Stomach (tissue), 8 donors: ENCODE measurements at regions not wholly inside any gene's neighbourhood (a gene's known extent, or its start where the extent isn't known, plus 50 kb on each side); places are given as distances from the start of the nearest gene placed in this dataset.

Source experiments
- DNase-seq, 2 donors: peaks; one replicate each; pipeline versions ENCODE4 v3.0.0 to v3.0.0-alpha.2; 2013 to 2019
- H3K27ac ChIP-seq, 5 donors: fragments of 200-600 bp in 4 of 5; sonication (generic) in 4 of 5; one replicate each; pipeline ENCODE4 v1.5.1; 2013 to 2019; ENCODE audit warnings: mild to moderate bottlenecking in 1 of 5, moderate library complexity in 1 of 5
- H3K27me3 ChIP-seq, 3 donors: fragments of 200-600 bp; sonication (generic); one replicate each; pipeline ENCODE4 v1.5.1; 2017 to 2019; ENCODE audit warnings: mixed run types in 1 of 3
- H3K36me3 ChIP-seq, 4 donors: fragments of 200-600 bp; sonication (generic); 1 replicate in 3 of 4; 2 replicates in 1 of 4; pipeline ENCODE4 v1.5.1; 2016 to 2019
- H3K4me1 ChIP-seq, 4 donors: fragments of 200-600 bp; sonication (generic); one replicate each; pipeline ENCODE4 v1.5.1; 2016 to 2019
- H3K4me3 ChIP-seq, 4 donors: fragments of 200-600 bp; sonication (generic) in 3 of 4; one replicate each; pipeline ENCODE4 v1.5.1; 2016 to 2019; ENCODE audit warnings: mild to moderate bottlenecking in 1 of 4
- H3K9me3 ChIP-seq, 4 donors: fragments of 200-600 bp; sonication (generic); one replicate each; pipeline ENCODE4 v1.5.1; 2016 to 2019
- CTCF ChIP-seq, 7 experiments: fragments of 450-650 bp in 4 of 7; fragments of 200-600 bp in 3 of 7; sonication (generic) in 3 of 7; IDR thresholded peaks; one replicate each; pipeline ENCODE4 v1.5.1; 2016 to 2019; ENCODE audit warnings: antibody characterized with exemption in 7 of 7, control low read depth in 2 of 7, mild to moderate bottlenecking in 1 of 7
- EP300 ChIP-seq: sonication (generic); formaldehyde crosslinking; IDR thresholded peaks from one replicate; pipeline ENCODE4 v1.6.1; 2017; ENCODE audit warnings: antibody characterized with exemption
- POLR2A ChIP-seq, 4 donors: fragments of 450-650 bp; IDR thresholded peaks; one replicate each; pipeline ENCODE4 v1.6.1; 2016; ENCODE audit warnings: antibody characterized with exemption in 4 of 4, control low read depth in 2 of 4, mild to moderate bottlenecking in 1 of 4, moderate library complexity in 1 of 4
- POLR2AphosphoS5 ChIP-seq, 3 donors: sonication (generic); formaldehyde crosslinking; IDR thresholded peaks; one replicate each; pipeline ENCODE4 v1.6.1; 2016; ENCODE audit warnings: antibody characterized with exemption in 3 of 3
- WGBS, 5 donors: extraction: QIAGEN DNeasy Blood & Tissue Kit in 3 of 5; methylation state at CpG; one replicate each; pipeline versions ENCODE4 v1.1.5 to v1.1.7; 2013 to 2018; 5-methylcytosine and 5-hydroxymethylcytosine counted together
- intact Hi-C: fragments of 100-400 bp; cut with DNase I; formaldehyde crosslinking; loops from one replicate; pipeline ENCODE4 v1.15.1; 2023; ENCODE audit warnings: low total_unique reads
- donor health status: healthy with polysubstance abuse.
- donor health status: Bipolar disorder and iron deficiency.
- donor health status: healthy.

- Histone ChIP-seq H3K27ac (no peak overlapping the region), H3K36me3 (no peaks in the 10 kb centered on the region), H3K27me3 (no peaks in the 10 kb centered on the region), H3K4me1 (no peaks in the 10 kb centered on the region), H3K4me3 (no peak overlapping the region), H3K9me3 (no peaks in the 10 kb centered on the region)
- DNase-seq = peak in 1 of 2 donors; percentile 5
- WGBS, 5 donors = 58 to 70% (median 64%) methylated on average over 2 of the region's 2 CpGs
- intact Hi-C loops = no loop called here
- TF ChIP-seq POLR2AphosphoS5 (IDR thresholded peaks at IDR 0.05) = no peak
- no peak for TF ChIP-seq EP300
- no peak for TF ChIP-seq POLR2A (IDR thresholded peaks at IDR 0.05)
- no peak for TF ChIP-seq CTCF (IDR thresholded peaks at IDR 0.05)
Measured at GRCh38 chr13:58587183-58587582, 955.6 kb downstream of the PCDH17 start.

GRCh38 chr13:58592052-58592451 lies 960.5 kb downstream of the PCDH17 start:
- H3K4me1 ChIP-seq = no peaks in the 10 kb centered on the region
- no peak for TF ChIP-seq EP300
- no peak for TF ChIP-seq CTCF (IDR thresholded peaks at IDR 0.05)
- no peak for TF ChIP-seq POLR2AphosphoS5 (IDR thresholded peaks at IDR 0.05)
- TF ChIP-seq POLR2A (IDR thresholded peaks at IDR 0.05) = no peak
- intact Hi-C loops = no loop called here
- no peaks in the 10 kb centered on the region for H3K36me3 ChIP-seq
- no peak overlapping the region for H3K4me3 ChIP-seq
- no peaks in the 10 kb centered on the region for H3K9me3 ChIP-seq
- no peaks in the 10 kb centered on the region for H3K27me3 ChIP-seq
- no peak overlapping the region for H3K27ac ChIP-seq
- DNase-seq = no peak

GRCh38 chr13:58592786-58593185 lies 961.2 kb downstream of the PCDH17 start:
- intact Hi-C loops = no loop called here
- 78 to 92% (median 81%) methylated on average over 1 of the region's 1 CpG for WGBS, 5 donors
- Histone ChIP-seq H3K27me3 (no peaks in the 10 kb centered on the region), H3K4me1 (no peaks in the 10 kb centered on the region), H3K27ac (no peak overlapping the region), H3K4me3 (no peak overlapping the region), H3K9me3 (no peaks in the 10 kb centered on the region), H3K36me3 (no peaks in the 10 kb centered on the region)
- DNase-seq = no peak
- TF ChIP-seq CTCF (IDR thresholded peaks at IDR 0.05) (no peak), POLR2A (IDR thresholded peaks at IDR 0.05) (no peak), EP300 (no peak), POLR2AphosphoS5 (IDR thresholded peaks at IDR 0.05) (no peak)

- Histone ChIP-seq H3K27me3 (no peaks in the 10 kb centered on the region), H3K36me3 (no peaks in the 10 kb centered on the region), H3K4me3 (no peak overlapping the region), H3K27ac (no peak overlapping the region), H3K4me1 (no peaks in the 10 kb centered on the region), H3K9me3 (no peaks in the 10 kb centered on the region)
- 61 to 70% (median 66%) methylated on average over 5 of the region's 5 CpGs for WGBS, 5 donors
- intact Hi-C loops = no loop called here
- DNase-seq = no peak
- TF ChIP-seq EP300 (no peak), CTCF (IDR thresholded peaks at IDR 0.05) (no peak), POLR2AphosphoS5 (IDR thresholded peaks at IDR 0.05) (no peak), POLR2A (IDR thresholded peaks at IDR 0.05) (no peak)
Measured at GRCh38 chr13:58594747-58595600, 963.4 kb downstream of the PCDH17 start.
